Forelimb muscle (tissue), 1 donor: ENCODE measurements at regions not wholly inside any gene's neighbourhood (a gene's known extent, or its start where the extent isn't known, plus 50 kb on each side); places are given as distances from the start of the nearest gene placed in this dataset.
"Not testable (repeated sequence)": the region's sequence is repeated elsewhere in the genome, so short reads cannot be mapped to it uniquely, and the experiment has no call there.

Experiments
- DNase-seq: peaks from one replicate; pipeline ENCODE4 v3.0.0-alpha.2; 2013; ENCODE audit warnings: low read depth

DNA sequence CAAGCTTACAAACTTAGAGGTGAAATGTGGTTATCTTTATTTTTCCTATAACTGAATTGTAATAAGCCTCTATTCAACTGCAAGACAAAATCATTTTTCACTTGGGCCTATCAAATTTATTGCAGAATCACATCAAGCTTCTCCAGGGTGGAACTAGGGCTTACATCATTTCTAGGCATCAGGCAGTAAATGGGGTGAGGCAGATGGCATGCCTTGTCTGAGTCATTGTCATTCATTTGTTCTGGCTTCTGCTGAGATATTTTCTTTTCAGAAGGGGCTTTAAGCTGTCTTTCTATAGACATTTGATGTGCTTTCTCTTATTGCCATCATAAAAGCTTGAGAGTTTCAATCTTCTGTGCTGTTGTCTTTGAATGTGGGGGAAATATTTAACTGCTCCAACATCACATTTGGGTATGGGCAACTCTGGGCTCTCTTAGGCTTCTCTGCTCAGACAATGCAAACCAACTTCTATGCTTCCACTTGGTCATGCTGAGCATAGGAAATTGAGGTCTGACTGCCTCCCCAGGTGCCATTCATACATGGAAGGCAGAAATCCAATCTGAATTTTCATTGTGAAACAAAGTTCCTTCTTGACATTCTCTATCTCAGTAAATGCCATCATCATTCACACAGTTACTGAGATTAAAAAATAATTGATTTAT, 225.8 kb upstream of the GIMD1 start:
- no peak for DNase-seq

GRCh38 chr4:106588891-106589290, 220.3 kb upstream of the GIMD1 start:
- no peak for DNase-seq

GRCh38 chr4:106587558-106587957, 219.0 kb upstream of the GIMD1 start:
- no peak for DNase-seq

DNA sequence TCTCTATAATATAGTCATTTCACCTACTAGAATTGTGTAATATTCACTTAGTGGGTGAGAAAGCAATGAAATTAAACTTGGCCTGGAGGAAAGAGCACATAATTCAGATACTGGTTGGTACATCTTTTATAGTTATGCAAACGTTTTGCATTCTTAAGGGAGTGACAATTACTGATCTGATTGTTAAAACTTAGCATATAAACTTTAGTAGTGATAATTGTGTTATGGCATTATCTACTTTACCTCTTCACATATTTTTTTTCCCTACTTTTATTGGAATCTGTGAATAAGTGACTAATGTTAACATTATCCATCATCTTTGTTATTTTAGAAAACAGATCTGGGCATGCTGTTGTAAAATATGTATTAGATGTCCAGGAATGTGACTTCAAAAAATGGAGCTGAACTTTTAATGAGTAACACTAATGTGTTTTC, 217.4 kb upstream of the GIMD1 start:
- DNase-seq = no peak

DNA sequence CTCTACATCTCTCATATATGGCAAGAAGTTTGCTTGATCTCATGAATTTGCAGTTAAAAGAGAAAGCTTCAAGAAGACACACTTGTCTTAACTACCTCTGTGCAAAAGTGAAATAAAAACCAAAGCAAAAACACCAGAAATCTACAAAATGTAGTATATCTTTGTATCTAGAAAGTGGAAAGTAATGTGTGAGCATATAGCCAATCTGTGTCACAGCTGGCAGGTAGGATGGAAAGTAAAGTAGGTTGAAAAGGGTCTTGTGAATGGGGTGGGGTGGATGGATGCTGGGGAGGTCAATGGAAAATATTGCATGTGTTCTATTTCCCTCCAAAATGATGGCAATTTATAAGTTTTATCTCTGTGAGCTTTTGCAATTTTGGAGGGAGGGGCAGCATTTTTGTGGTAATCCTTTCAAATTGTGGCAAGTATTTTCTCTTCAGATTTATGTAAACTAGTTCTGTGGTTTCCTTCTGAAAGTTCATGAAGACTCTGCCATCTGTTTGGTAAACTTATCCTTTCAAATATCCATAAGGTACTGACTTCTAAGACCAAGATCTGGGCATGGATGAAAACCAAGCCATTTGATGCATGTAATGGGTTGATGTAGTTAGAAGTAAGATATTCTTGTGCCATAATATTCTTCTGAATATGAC, 215.9 kb upstream of the GIMD1 start:
- no peak for DNase-seq

DNA sequence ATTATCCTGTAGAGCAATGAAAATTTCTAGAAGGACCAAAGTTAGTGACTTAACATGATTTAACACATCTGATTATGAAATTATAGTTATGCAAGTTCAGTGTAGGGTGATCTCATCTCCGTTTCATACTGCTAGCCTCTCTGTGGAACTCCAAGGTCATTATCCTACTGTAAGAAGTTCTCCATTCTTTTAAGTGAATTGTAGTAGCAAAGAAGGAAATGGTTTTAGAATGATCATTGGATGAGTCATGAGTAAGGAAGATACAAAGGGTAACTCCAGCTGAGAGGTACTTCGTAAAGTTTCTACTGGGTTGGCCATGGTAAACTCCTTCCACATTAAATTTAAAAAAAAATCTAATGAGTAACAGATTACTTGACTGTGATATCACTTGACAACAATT, 215.0 kb upstream of the GIMD1 start:
- no peak for DNase-seq

- no peak for DNase-seq
These were observed 214.5 kb upstream of the GIMD1 start for GRCh38 chr4:106583108-106583507.

DNA sequence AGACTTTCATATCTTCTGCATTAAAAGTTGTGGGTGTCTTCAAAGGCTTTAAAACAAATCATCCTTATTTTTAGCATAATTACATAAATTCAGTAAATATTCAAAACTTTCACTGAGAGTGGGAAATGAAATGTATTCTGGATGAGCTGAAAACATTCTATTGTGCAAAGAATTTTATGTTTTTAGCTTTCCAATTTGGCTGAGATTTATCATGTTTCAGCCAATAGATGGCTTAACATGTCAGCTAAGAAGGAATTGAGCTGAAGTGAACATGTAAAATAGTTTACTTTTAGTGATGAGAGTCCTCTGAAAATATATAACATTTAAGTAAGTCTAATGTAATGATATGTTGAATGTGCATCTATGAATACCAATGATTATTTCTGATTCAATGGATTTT, 213.5 kb upstream of the GIMD1 start:
- no peak for DNase-seq

DNA sequence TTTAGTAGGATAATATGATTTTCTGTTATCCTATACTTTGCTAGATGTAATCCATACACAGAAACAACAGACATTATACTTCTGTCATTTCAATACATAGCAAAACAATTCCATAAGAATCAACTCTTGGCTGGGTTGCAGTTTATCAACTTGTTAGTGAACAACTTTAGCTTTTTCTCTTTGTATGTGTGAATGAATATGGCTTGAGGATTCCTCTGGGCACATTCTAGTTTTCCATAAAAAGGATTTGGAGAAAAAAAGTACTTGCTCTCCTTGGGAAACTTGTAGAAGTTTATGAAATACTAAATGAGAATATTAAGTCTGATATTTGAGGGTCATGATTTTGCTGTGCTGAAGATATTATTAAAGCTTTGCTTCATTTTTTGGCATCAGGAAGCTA, 210.7 kb upstream of the GIMD1 start:
- DNase-seq = no peak

DNA sequence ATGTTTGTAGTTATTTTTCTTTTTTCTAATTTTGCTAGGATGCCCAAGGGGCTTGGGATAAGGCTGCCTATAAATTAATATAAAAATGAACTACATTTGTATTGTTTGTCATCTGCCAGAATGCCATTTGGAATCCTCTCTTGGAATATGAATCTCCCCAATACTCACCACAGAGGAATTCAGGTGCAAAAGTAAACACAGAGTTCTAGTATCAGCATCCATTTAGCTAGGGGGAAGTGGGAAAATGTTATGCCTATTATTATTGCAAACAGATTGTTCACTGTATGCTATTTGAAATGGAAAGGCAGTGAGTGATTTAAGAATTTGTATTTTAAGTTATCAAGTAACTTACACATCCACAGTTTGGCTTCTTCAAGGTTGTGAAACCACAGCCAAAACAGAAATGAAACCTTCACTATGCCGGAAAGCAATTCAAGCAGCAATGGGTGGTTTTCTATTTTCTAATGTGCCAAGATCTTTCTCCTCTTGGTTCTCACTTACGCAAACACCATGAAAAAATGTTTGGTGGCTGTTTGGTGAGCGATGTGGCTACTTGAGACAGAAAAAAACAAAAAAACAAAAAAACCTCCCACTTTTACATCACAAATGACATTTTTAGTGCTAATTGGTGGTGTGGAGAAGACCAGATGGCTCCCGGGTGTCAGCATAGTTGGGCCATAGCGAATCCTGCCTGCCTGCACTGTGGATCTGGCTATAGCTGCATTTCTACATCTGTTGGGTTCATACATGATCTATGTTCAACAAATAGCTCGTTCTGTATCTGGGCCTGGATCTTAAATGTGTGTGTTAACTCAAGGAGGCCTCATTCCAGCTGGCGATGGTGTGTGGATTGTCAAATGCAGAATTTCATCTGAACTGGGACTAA, 200.8 kb upstream of the GIMD1 start:
- peak; percentile 88 for DNase-seq

GRCh38 chr4:106565727-106566126, 197.1 kb upstream of the GIMD1 start:
- no peak for DNase-seq

DNA sequence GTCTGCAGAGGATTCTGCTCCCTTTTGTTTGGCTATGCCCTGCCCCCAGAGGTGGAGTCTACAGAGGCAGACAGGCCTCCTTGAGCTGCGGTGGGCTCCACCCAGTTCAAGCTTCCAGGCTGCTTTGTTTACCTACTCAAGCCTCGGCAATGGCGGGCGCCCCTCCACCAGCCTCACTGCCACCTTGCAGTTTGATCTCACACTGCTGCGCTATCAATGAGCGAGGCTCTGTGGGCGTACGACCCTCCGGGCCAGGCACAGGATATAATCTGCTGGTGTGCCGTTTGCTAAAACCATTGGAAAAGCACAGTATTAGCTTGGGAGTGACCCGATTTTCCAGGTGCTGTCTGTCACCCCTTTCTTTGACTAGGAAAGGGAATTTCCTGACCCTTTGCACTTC, 195.1 kb upstream of the GIMD1 start:
- not testable (repeated sequence) for DNase-seq

GRCh38 chr4:106551724-106552123, 183.1 kb upstream of the GIMD1 start:
- no peak for DNase-seq

DNA sequence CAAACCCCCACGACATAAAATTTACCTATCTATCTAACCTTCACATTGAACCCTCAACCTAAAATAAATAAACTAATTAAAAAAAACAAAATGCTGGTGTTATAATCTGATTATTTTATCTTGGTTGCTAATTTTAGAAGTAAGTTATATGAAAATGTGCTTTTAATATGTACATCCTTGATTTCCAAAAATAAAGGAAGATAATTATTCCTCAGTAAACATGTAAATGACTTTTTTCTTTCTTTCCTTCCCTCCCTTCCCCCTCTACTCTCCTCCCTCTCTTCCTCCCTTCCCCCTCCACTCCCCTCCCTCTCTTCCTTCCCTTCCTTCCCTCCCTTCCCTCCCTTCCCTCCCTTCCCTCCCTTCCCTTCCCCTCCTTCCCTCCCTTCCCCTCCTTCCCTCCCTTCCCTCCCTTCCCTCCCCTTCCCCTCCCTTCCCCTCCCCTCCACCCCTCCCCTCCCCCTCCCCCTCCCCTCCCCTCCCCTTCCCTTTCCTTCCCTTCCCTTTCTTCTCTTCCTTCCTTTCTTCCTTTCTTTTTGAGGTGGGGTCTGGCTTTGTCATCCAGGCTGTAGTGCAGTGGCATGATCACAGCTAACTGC, 180.0 kb upstream of the GIMD1 start:
- no peak for DNase-seq

DNA sequence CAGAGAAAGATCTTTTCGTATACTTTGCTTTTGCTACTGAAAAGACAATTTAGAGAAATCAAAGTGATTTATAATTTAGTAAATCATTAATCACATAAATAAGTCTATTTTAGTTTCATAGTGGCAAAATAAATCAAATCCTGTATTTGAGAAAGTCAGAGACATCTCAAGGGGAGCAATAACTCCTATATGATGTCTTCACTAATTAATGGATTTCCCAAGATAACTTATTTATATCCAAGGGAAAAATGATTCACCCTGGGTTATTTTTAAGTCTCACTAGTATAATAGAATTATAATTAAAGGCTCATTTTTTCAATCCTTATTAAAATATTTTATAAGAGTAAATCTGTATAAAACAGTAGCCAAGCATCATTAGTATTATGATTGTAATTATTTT, 177.8 kb upstream of the GIMD1 start:
- no peak for DNase-seq

DNA sequence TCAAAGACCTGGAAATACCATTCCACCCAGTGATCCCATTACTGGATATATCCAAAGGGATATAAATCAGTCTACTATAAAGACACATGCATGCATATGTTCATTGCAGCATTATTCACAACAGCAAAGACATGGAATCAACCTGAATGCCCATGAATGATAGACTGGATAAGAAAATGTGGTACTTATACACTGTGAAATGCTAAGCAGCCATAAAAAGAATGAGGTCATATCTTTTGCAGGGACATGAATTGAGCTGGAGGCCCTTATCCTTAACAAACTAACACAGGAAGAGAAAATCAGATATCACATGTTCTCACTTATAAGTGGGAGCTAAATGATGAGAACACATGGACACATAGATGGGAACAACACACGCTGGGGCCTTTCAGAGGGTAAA, 174.0 kb upstream of the GIMD1 start:
- DNase-seq = not testable (repeated sequence)

GRCh38 chr4:106541253-106541652, 172.7 kb upstream of the GIMD1 start:
- no peak for DNase-seq

DNA sequence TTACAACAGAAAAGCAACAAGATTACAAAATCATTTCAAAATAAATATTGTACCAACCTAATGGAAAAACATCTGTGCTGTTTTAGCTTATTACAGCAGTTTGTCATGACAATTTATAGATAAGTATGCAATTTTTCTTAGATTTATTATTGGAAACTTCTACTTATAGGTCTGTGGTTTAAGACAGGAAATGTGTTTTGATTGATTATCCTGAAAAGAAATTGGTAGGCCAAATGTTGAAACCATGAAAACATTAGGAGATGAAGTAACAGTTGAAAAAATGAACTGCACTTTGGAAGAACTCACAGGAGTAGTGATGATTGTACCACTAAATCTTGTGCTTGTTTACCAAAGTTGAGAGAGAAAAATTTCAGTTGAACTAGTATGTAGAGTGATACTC, 162.2 kb upstream of the GIMD1 start:
- peak; percentile 43 for DNase-seq

DNA sequence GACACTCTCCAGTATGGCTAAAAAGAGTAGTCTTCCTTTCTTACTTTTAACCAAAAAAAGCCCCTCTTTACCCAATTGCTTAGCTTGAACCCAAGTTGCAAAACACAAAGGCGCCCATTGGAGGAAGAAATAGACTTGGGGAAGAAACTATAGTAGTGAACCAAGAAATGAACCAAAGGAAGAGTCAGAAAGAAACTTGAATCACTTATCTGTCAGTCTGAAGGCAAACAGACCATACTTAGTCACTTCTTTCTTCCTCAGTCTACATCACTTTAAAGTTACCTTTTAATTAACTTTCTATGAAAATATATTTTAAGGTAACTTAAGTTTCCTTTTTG, 161.4 kb upstream of the GIMD1 start:
- DNase-seq = no peak

DNA sequence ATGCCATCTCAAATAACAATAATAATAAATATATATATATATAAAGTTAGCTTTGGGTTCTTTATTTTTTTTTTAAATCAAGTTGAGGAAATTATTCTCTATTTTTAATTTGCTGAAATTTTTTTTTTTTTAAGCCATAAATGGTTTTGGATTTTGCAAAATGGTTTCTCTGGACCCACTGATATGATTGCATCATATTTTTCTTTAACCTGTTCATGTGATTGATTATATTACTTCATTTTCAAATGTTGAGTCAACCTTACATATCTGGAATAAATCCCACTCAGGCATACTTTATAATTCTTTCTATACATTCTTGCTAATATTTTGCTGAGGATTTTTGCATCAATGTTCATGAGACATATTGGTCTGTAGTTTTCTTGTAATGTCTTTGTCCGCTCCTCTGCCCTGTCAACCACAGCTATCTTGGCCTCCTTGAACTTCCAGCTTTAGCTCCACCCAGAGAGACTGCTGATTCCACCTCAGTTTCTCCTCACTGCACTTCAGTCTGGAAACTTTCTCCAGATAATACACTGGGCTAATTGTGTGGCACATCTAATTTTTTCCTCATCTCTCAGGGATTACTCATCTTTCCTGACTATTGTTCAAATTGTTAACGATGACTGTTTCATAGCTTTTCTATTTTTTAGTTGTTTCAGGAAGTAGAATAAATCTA, 160.9 kb upstream of the GIMD1 start:
- no peak for DNase-seq

GRCh38 chr4:106527316-106527715, 158.7 kb upstream of the GIMD1 start:
- no peak for DNase-seq

DNA sequence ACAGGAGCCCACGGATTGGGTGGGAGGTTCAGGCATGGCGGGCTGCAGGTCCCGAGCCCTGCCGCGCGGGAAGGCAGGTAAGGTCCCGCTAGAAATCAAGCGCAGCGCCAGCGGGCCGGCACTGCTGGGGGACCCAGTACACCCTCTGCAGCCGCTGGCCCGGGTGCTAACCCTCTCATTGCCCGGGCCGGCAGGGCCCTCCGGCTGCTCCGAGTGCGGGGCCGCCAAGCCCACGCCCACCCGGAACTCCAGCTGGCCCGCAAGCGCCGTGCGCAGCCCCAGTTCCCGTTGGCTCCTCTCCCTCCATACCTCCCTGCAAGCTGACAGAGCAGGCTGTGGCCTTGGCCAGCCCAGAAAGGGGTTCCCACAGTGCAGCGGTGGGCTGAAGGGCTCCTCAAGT, 156.8 kb upstream of the GIMD1 start:
- DNase-seq = not testable (repeated sequence)
